K562 (cell line): ENCODE measurements at regions not wholly inside any gene's neighbourhood (a gene's known extent, or its start where the extent isn't known, plus 50 kb on each side); places are given as distances from the start of the nearest gene placed in this dataset.
"Not testable (repeated sequence)": the region's sequence is repeated elsewhere in the genome, so short reads cannot be mapped to it uniquely, and the experiment has no call there.

Experiments used
- ATAC-seq: fragments of 200-7000 bp; cut with Tn5 transposase; 3 replicates; pipeline ENCODE4 v1.9.1; 2020; ENCODE audit warnings: moderate library complexity
- BruUV-seq: library from RNA; stranded (reverse); fragments of 400-500 nt; replicated peaks from 2 replicates; lab custom pipeline; 2021; lab: Mats Ljungman, UMichigan
- CTCF ChIA-PET: fragments of 300-600 bp; formaldehyde crosslinking; extraction: SDS; loops from one replicate; lab custom pipeline; 2021; ENCODE audit warnings: low intra/inter-chr PET ratio; lab: Yijun Ruan, JAX
- POLR2A ChIA-PET: fragments of 300-600, 350-650 bp; sonication (Branson Sonifier 250); formaldehyde crosslinking; extraction: SDS; loops from one replicate; lab custom pipeline; 2021; ENCODE audit warnings: antibody characterized with exemption, inconsistent platforms; lab: Yijun Ruan, JAX
- DNase-seq, 4 experiments: peaks; one replicate each; pipeline versions ENCODE4 v3.0.0 to v3.0.0-alpha.2; 2011 to 2018; ENCODE audit warnings: low spot score in 3 of 4, mixed read lengths in 3 of 4; ENCODE audit errors: extremely low read depth in 1 of 4
- FAIRE-seq: peaks from 2 replicates; lab custom pipeline; 2011; peaks lifted over from hg19 to GRCh38; lab: Jason Lieb, UNC
- H2AFZ ChIP-seq: 2 replicates; pipeline ENCODE4 v1.6.0; 2011; ENCODE audit warnings: low read depth, low read length, control low read depth, inconsistent platforms
- H3K27ac ChIP-seq: fragments of 200-600 bp; 3 replicates; pipeline ENCODE4 v1.8.0; 2011; ENCODE audit warnings: low read depth, mild to moderate bottlenecking, control low read depth, inconsistent platforms, low read length, moderate library complexity, mixed read lengths; ENCODE audit errors: extremely low read depth
- H3K27me3 ChIP-seq, 2 experiments: fragments of 300-600 bp in 1 of 2; 2 replicates in 1 of 2; 3 replicates in 1 of 2; pipeline versions ENCODE4 v1.6.0 to v1.8.0; 2011; ENCODE audit warnings: inconsistent platforms in 2 of 2, low read length in 2 of 2, mild to moderate bottlenecking in 1 of 2, mixed read lengths in 1 of 2, moderate library complexity in 1 of 2; ENCODE audit not compliant: control insufficient read depth in 2 of 2, insufficient read depth in 2 of 2
- H3K36me3 ChIP-seq: fragments of 300-600 bp; 3 replicates; pipeline ENCODE4 v1.8.0; 2011; ENCODE audit warnings: mild to moderate bottlenecking, low read length, inconsistent platforms; ENCODE audit not compliant: control insufficient read depth, insufficient read depth
- H3K4me1 ChIP-seq, 2 experiments: fragments of 200-600 bp in 1 of 2; replicated peaks in 1 of 2; 2 replicates in 1 of 2; 3 replicates in 1 of 2; pipeline versions ENCODE4 v1.5.1 to v1.8.0; 2011; ENCODE audit warnings: inconsistent platforms in 2 of 2, low read length in 2 of 2, mild to moderate bottlenecking in 1 of 2, mixed read lengths in 1 of 2, moderate library complexity in 1 of 2; ENCODE audit not compliant: control insufficient read depth in 2 of 2, insufficient read depth in 2 of 2
- H3K4me2 ChIP-seq: 2 replicates; pipeline ENCODE4 v1.6.1; 2011; ENCODE audit warnings: low read length, control low read depth, inconsistent platforms, mixed read lengths; ENCODE audit not compliant: insufficient read depth
- H3K4me3 ChIP-seq: fragments of 200-600 bp; sonication (generic), shearing (Covaris generic); 2 replicates; pipeline ENCODE4 v1.5.1; 2016; ENCODE audit warnings: control low read depth, inconsistent platforms
- H3K79me2 ChIP-seq: fragments of 200-600 bp; 3 replicates; pipeline ENCODE4 v1.8.0; 2011; ENCODE audit warnings: low read length, inconsistent platforms; ENCODE audit not compliant: control insufficient read depth, insufficient read depth
- H3K9ac ChIP-seq, 2 experiments: 2 replicates each; pipeline versions ENCODE4 v1.6.0 to v1.6.1; 2011; ENCODE audit warnings: low read depth in 2 of 2, low read length in 2 of 2, control low read depth in 1 of 2, inconsistent platforms in 1 of 2, mild to moderate bottlenecking in 1 of 2, mixed read lengths in 1 of 2; ENCODE audit not compliant: insufficient read depth in 1 of 2
- H3K9me1 ChIP-seq: one replicate; pipeline ENCODE4 v1.6.0; 2011; ENCODE audit warnings: inconsistent platforms, mild to moderate bottlenecking, low read length, moderate library complexity; ENCODE audit not compliant: control insufficient read depth, insufficient read depth
- H3K9me3 ChIP-seq: replicated peaks from 2 replicates; pipeline ENCODE4 v1.5.1; 2011; ENCODE audit warnings: low read depth, low read length, inconsistent platforms; ENCODE audit not compliant: control insufficient read depth, insufficient read depth
- H4K20me1 ChIP-seq: replicated peaks from 2 replicates; pipeline ENCODE4 v1.6.1; 2011; ENCODE audit warnings: low read length, inconsistent platforms, mixed read lengths; ENCODE audit not compliant: control insufficient read depth, insufficient read depth
- CXXC5 ChIP-seq: fragments of 250-450 bp; sonication (Bioruptor Pico); IDR thresholded peaks from 2 replicates; pipeline ENCODE4 v1.8.0; 2022; ENCODE audit warnings: inconsistent platforms, mild to moderate bottlenecking, moderate library complexity
- FUS ChIP-seq: fragments of 200-400 bp; formaldehyde crosslinking; optimal IDR thresholded peaks from 2 replicates; pipeline ENCODE3; 2017; ENCODE audit warnings: low read depth, low read length
- GABPB1 ChIP-seq: sonication (generic); formaldehyde crosslinking; IDR thresholded peaks from 2 replicates; pipeline ENCODE4 v1.8.0; 2022; ENCODE audit warnings: mild to moderate bottlenecking, missing genetic modification reagents
- HNRNPK ChIP-seq: fragments of 200-400 bp; formaldehyde crosslinking; IDR thresholded peaks from one replicate; pipeline ENCODE4 v1.6.1; 2018; ENCODE audit warnings: mild to moderate bottlenecking, low read depth, low read length; ENCODE audit not compliant: poor library complexity, severe bottlenecking
- MIER1 ChIP-seq: fragments of 450-650 bp; IDR thresholded peaks from 2 replicates; pipeline ENCODE4 v1.6.1; 2016; ENCODE audit warnings: antibody characterized with exemption, mild to moderate bottlenecking, low read depth
- PCBP1 ChIP-seq: fragments of 200-400 bp; formaldehyde crosslinking; IDR thresholded peaks from 2 replicates; pipeline ENCODE4 v1.6.1; 2018; ENCODE audit warnings: mild to moderate bottlenecking, low read depth, low read length; ENCODE audit not compliant: poor library complexity, severe bottlenecking
- PCBP2 ChIP-seq: fragments of 200-400 bp; formaldehyde crosslinking; IDR thresholded peaks from 2 replicates; pipeline ENCODE4 v1.6.1; 2018; ENCODE audit warnings: low read length, low read depth, mild to moderate bottlenecking, moderate library complexity; ENCODE audit not compliant: poor library complexity, severe bottlenecking
- POLR3G ChIP-seq: IDR thresholded peaks from 2 replicates; pipeline ENCODE4 v1.6.1; 2011; ENCODE audit not compliant: insufficient read length, insufficient replicate concordance; ENCODE audit errors: extremely low read depth
- ZHX1 ChIP-seq: fragments of 150-350 bp; conservative IDR thresholded peaks from 2 replicates; pipeline ENCODE4 v1.6.1; 2014; ENCODE audit warnings: low read length
- ZNF316 ChIP-seq: fragments of 450-650 bp; IDR thresholded peaks from 2 replicates; pipeline ENCODE4 v1.6.1; 2016
- WGBS: fragments of 100-300 bp; shearing (Covaris generic); methylation state at CpG from one replicate; pipeline ENCODE4 v1.1.6; 2016; ENCODE audit warnings: low coverage, mixed read lengths; ENCODE audit not compliant: insufficient coverage; ENCODE audit errors: missing lambda C conversion rate; 5-methylcytosine and 5-hydroxymethylcytosine counted together
- in situ Hi-C: fragments of 300-500 bp; cut with MboI; formaldehyde crosslinking; loops from 4 replicates; pipeline ENCODE4 v1.15.0; 2018; ENCODE audit warnings: inconsistent platforms, mixed read lengths
- intact Hi-C: fragments of 100-400 bp; cut with micrococcal nuclease; formaldehyde crosslinking; loops from 2 replicates; pipeline ENCODE4 v1.14.2; 2022

GRCh38 chr4:26209378-26209777 is 111.4 kb upstream of the RBPJ start:
- H3K9me3 ChIP-seq, H3K27me3 ChIP-seq, in situ Hi-C loops, H3K4me2 ChIP-seq, H3K27ac ChIP-seq, H4K20me1 ChIP-seq, FAIRE-seq, H3K36me3 ChIP-seq, H3K4me1 ChIP-seq, H3K4me3 ChIP-seq, H3K9me1 ChIP-seq, POLR2A ChIA-PET, H3K9ac ChIP-seq, DNase-seq, H2AFZ ChIP-seq, intact Hi-C loops, BruUV-seq, ATAC-seq, H3K79me2 ChIP-seq: not testable (repeated sequence)
- TF ChIP-seq PCBP2 (peak; percentile 92), PCBP1 (peak; percentile 90), HNRNPK (peak; percentile 24)
- CTCF ChIA-PET, result interaction anchor here (0.5 kb wide), 1 partner anchor 559 kb away, joined by 4 read pairs; no protein-coding TSS in a partner anchor
- WGBS, result no CpG with 5 or more reads among the region's 1 CpG

DNA sequence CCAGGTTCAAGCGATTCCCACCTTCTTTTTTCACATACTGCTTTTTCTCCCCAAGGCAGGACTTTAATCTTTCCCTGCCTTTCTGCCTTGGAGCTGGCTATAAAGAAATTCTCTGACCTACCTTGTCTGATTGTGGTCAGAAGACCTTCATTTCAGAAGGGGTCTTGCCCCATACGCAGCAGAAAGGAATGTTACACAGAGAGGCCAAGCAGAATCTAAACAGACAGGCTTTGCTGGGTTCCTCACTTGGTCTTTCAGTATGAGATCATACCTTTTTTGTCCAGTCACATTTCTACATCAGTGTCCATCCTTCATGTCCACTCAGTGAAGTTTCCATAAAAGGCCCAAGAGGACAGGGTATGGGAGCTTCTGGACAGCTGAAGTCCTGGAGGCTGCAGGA is 108.3 kb upstream of the RBPJ start:
- POLR2A ChIA-PET, result no interaction called here
- DNase-seq, result no peak
- in situ Hi-C loops, result no loop called here
- no peaks in the 10 kb centered on the region for H3K36me3 ChIP-seq
- H3K9me3 ChIP-seq, result no peaks in the 10 kb centered on the region
- 0% methylated on average over 1 of the region's 2 CpGs for WGBS
- no peaks in the 10 kb centered on the region for H3K79me2 ChIP-seq
- no peak overlapping the region for H2AFZ ChIP-seq
- BruUV-seq, result no TSS peak
- TF ChIP-seq ZNF316, result no peak
- no peak for TF ChIP-seq FUS
- TF ChIP-seq ZHX1, result no peak
- no peak for TF ChIP-seq MIER1
- no peak for TF ChIP-seq CXXC5 (CRISPR knock-in tag)
- no peak for TF ChIP-seq GABPB1 (CRISPR knock-in tag)
- no peak for TF ChIP-seq POLR3G
- TF ChIP-seq, all 486 proteins: peak for 0
- no peak overlapping the region for H3K9ac ChIP-seq
- no peak overlapping the region for H3K27ac ChIP-seq
- H4K20me1 ChIP-seq, result no peaks in the 10 kb centered on the region
- H3K9me1 ChIP-seq, result no peaks in the 10 kb centered on the region
- peaks cover 0 to 19% of the 10 kb centered on the region in 2 experiments; a peak in 3 of 5 replicates for H3K27me3 ChIP-seq
- intact Hi-C loops, result loop anchor here (10.0 kb wide), 1 partner anchor 802 kb away; no protein-coding TSS in a partner anchor
- FAIRE-seq (no peak), ATAC-seq (no peak)
- CTCF ChIA-PET, result no interaction called here
- no peaks in the 10 kb centered on the region for H3K4me1 ChIP-seq
- H3K4me3 ChIP-seq, result no peak overlapping the region
- no peak overlapping the region for H3K4me2 ChIP-seq
